HL-60 (cell line): ENCODE measurements at regions not wholly inside any gene's neighbourhood (a gene's known extent, or its start where the extent isn't known, plus 50 kb on each side); places are given as distances from the start of the nearest gene placed in this dataset.

ENCODE experiments used
- DNase-seq, 2 experiments: peaks; one replicate each; pipeline ENCODE4 v3.0.0-alpha.2; 2010 to 2020; ENCODE audit warnings: low read depth in 1 of 2, low spot score in 1 of 2
- H3K27ac ChIP-seq: fragments of 250-450 bp; sonication (Bioruptor Pico); replicated peaks from 2 replicates; pipeline ENCODE4 v1.5.1; 2020; ENCODE audit warnings: mild to moderate bottlenecking, moderate library complexity
- H3K27me3 ChIP-seq: fragments of 250-450 bp; sonication (Bioruptor Pico); 2 replicates; pipeline ENCODE4 v1.5.1; 2021; ENCODE audit warnings: mild to moderate bottlenecking, moderate library complexity; ENCODE audit not compliant: insufficient read depth, poor library complexity, severe bottlenecking
- H3K4me3 ChIP-seq: replicated peaks from 2 replicates; pipeline ENCODE4 v1.5.1; 2011; ENCODE audit warnings: mild to moderate bottlenecking, control low read depth, low read length; ENCODE audit not compliant: insufficient read depth
- GABPA ChIP-seq: IDR thresholded peaks from 2 replicates; pipeline ENCODE4 v1.6.1; 2012; ENCODE audit warnings: low read depth
- POLR2AphosphoS5 ChIP-seq: IDR thresholded peaks from 2 replicates; pipeline ENCODE4 v1.6.1; 2012; ENCODE audit warnings: low read depth
- REST ChIP-seq: IDR thresholded peaks from 2 replicates; pipeline ENCODE4 v1.6.1; 2012; ENCODE audit warnings: low read depth; ENCODE audit not compliant: insufficient replicate concordance
- SPI1 ChIP-seq: IDR thresholded peaks from 2 replicates; pipeline ENCODE4 v1.6.1; 2012; ENCODE audit warnings: low read depth, mild to moderate bottlenecking, borderline replicate concordance
- TF ChIP-seq, protein P1 (sequence below): IDR thresholded peaks from one replicate; pipeline ENCODE4 v1.5.1; 2011; ENCODE audit warnings: low read length, control low read depth, inconsistent platforms; ENCODE audit not compliant: insufficient read depth

- no peak for DNase-seq
- TF ChIP-seq POLR2AphosphoS5 (no peak), GABPA (no peak), SPI1 (no peak), REST (no peak)
- TF ChIP-seq, protein P1, sequence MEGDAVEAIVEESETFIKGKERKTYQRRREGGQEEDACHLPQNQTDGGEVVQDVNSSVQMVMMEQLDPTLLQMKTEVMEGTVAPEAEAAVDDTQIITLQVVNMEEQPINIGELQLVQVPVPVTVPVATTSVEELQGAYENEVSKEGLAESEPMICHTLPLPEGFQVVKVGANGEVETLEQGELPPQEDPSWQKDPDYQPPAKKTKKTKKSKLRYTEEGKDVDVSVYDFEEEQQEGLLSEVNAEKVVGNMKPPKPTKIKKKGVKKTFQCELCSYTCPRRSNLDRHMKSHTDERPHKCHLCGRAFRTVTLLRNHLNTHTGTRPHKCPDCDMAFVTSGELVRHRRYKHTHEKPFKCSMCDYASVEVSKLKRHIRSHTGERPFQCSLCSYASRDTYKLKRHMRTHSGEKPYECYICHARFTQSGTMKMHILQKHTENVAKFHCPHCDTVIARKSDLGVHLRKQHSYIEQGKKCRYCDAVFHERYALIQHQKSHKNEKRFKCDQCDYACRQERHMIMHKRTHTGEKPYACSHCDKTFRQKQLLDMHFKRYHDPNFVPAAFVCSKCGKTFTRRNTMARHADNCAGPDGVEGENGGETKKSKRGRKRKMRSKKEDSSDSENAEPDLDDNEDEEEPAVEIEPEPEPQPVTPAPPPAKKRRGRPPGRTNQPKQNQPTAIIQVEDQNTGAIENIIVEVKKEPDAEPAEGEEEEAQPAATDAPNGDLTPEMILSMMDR = no peak
- H3K27me3 ChIP-seq = peaks cover 32% of the 10 kb centered on the region
- H3K27ac ChIP-seq = no peak overlapping the region
- no peak overlapping the region for H3K4me3 ChIP-seq
Observed at GRCh38 chr13:112202266-112202665, 135.3 kb downstream of the SOX1 start.

DNA sequence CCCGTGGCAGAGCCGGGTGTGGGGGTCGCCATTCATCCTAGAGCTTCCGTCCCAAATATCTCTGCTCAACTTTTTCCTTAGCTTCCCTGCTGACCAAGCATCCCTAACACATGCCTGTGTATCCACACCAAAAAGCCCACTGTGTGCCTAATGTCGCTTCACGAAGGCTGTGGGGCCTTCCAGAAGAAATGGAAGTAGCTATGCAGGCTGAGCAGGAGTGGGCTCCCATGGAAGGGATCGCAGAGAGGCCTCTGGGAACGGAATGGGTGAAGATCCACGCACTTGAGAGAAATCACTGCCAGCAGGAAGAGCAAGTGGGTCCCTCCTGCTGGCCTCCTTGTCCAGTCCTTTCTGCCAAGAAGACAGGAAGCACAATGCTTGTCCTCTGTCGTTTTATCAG, 136.0 kb downstream of the SOX1 start:
- no peak overlapping the region for H3K27ac ChIP-seq
- no peak for DNase-seq
- H3K27me3 ChIP-seq = peaks cover 33% of the 10 kb centered on the region
- no peak overlapping the region for H3K4me3 ChIP-seq
- TF ChIP-seq REST (no peak), POLR2AphosphoS5 (no peak), GABPA (no peak), SPI1 (no peak)
- TF ChIP-seq, protein P1 = no peak

DNA sequence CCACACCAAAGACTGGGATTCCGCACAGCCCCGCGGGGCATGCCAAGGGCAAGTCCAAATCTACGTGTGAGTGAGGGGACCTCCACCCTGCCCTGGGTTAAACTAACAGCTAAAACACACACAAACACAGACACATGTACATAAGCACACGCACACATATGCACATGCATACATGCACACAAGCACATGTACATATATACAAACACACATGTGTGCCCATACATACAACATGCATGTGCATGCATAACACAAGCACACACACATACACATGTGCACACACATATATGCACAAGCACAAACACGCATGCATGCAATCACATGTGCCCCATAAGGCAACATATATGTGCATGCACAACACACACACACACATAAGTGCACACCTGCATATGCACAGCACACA, 136.7 kb downstream of the SOX1 start:
- TF ChIP-seq POLR2AphosphoS5 = no peak
- TF ChIP-seq SPI1 = no peak
- no peak for TF ChIP-seq GABPA
- TF ChIP-seq, protein P1 = no peak
- H3K4me3 ChIP-seq = no peak overlapping the region
- H3K27me3 ChIP-seq = peaks cover 35% of the 10 kb centered on the region
- H3K27ac ChIP-seq = no peak overlapping the region
- no peak for DNase-seq
